ENCODE measurements at regions not wholly inside any gene's neighbourhood (a gene's known extent, or its start where the extent isn't known, plus 50 kb on each side); places are given as distances from the start of the nearest gene placed in this dataset.

- TF ChIP-seq CTCF (IDR thresholded peaks at IDR 0.05 in 8 of 11, conservative IDR thresholded peaks at IDR 0.05 in 3 of 11) (no peak), POLR2A (IDR thresholded peaks at IDR 0.05) (no peak), POLR2AphosphoS5 (IDR thresholded peaks at IDR 0.05) (no peak)
Measured at GRCh38 chr21:20330652-20331051, 667.6 kb upstream of the NCAM2 start.
